KBM-7 (cell line): ENCODE measurements at regions not wholly inside any gene's neighbourhood (a gene's known extent, or its start where the extent isn't known, plus 50 kb on each side); places are given as distances from the start of the nearest gene placed in this dataset.
"Not testable (repeated sequence)": the region's sequence is repeated elsewhere in the genome, so short reads cannot be mapped to it uniquely, and the experiment has no call there.

Source experiments
- DNase-seq: peaks from one replicate; pipeline ENCODE4 v3.0.0-alpha.2; 2015
- in situ Hi-C: fragments of 300-500 bp; cut with MboI; formaldehyde crosslinking; loops from 2 replicates; pipeline ENCODE4 v1.14.3; 2020; ENCODE audit warnings: low sequenced_read_pairs, low pct_unique_long_range_greater_than_20kb, mixed read lengths

DNA sequence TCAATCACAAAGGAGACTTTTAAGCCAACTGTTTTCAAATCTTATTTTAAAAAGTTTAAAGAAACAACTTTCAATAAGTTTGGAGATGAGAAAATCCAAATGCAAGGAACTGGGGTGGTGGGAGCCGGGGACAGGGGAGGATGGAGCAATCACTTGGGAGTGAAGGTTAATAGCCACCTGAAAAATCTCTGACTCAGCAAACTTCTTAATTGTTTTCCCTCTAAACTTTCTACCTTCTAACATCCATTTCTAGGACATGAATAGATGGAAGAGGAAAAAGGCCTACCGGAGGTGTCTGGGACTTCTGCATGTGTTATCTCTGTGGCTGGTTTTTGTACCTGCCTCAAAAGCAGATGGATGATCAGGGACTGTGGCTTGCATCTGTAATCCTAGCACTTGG, 360.6 kb downstream of the OSTF1 start:
- in situ Hi-C loops, result no loop called here
- no peak for DNase-seq

DNA sequence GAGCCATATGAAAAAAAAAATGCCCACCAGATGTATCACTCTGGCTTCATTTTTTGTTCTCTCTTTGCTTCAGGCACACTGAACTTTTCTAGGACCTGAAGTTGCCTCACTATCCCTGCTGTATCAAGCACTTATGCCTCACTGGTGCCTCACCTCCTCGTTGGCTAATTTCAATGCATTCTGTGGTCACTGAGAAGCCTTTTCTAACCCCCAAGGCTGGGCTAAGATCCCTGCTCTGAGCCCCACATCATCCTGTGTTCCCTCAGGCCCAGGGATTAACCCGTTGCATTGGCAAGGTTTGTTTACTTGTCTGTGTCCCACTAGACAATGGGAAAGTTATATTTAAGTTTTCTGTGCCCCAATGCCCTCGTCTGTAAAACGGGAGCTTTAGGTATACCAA, 362.7 kb downstream of the OSTF1 start:
- no peak for DNase-seq
- in situ Hi-C loops, result no loop called here

DNA sequence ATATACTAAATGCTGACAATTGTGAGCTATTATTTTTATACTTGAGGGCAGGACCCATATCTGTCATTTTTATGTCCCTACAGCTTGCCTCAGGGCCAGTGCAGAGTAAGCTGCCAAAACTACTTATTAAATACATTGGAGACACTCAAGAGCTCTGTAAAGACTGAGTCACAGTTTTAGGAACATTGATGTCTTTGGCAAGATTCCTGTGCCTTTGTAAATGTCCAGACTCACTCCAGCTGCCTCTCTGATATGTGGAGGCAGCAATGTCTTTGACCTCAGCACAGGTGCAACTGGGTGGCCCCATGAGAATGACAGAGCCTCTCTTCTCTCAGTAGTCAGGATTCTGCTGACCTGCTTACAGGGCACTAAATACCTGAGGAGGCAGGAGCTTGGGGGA, 363.2 kb downstream of the OSTF1 start:
- in situ Hi-C loops, result no loop called here
- DNase-seq, result no peak

DNA sequence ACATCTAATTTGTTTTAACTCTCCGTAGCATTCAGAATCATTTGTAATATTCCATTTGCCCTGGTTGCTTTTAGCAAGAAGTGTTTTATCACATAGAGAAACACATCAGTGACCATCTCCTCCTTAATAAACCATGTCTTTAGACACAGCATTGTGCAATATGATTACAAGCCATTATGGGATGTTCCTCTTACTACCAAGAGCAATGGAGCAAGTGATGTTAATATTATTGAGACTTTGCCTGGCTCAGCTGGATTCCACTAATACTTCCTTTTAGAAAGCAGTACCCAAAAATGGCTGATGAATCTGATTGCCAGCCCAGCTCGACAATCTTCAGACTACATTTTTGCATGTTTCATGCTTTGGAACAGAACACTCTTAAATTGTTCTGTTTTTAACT, 364.2 kb downstream of the OSTF1 start:
- no peak for DNase-seq
- in situ Hi-C loops, result no loop called here

DNA sequence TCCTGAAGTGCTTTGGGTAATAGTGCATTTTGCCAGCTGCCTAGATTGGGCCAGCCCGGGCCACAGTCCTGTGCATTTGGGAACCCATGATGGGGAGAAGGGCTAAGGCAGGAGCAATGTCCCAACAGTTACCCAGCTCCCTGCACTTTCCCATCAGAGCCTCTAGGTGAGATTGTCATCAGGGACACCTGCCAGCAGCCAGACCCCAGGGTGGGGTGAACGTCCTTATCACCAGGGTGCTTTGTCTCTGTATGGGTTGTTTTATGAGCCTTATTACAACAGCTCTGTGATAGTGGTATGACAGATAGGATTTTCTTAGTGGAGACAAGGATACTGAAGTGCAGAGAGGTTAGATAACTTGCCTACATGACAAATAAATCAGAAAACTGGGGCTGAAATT, 365.7 kb downstream of the OSTF1 start:
- no peak for DNase-seq
- in situ Hi-C loops, result no loop called here

DNA sequence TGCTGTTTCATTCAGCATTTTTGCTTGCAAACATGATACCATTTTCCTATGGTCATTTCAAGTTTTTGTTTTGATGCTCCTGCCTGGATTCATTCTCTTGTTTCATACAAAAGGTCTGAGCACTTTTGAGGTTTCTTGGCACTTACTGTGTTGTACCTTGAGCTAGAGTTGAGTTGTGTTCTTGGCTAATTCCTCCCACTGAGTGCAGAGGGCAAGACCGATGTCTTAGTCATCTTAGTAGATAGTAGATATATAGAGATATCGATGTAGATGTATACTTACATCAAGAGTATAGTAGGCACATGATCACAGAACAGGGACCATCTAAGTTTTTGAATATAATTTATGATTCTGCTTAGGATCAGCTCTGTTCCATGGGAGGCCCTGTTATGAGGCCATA, 366.6 kb downstream of the OSTF1 start:
- in situ Hi-C loops, result no loop called here
- DNase-seq, result no peak

DNA sequence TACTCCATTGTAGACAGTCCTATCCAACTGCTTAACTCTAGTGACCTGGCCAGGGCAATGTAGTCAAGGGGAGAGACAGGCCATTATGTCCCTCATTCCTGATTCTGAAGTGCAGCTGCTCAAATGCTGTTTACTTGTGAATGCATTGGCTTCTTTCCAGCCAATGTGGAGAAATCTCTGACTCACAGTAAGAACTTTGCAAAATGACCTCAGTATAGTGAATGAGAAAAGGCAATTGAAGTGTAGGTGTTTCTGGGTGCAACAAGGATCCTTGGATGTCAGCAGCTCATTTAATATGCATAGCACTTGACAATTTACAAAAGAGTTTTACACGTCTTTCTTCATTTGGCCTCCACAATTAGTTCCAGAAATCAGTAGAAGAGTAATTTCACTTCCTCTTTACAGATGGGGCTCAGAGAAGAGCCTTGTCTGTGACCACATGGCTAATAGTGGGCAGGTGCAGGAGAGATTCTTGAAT, 367.2 kb downstream of the OSTF1 start:
- DNase-seq, result no peak
- in situ Hi-C loops, result no loop called here

DNA sequence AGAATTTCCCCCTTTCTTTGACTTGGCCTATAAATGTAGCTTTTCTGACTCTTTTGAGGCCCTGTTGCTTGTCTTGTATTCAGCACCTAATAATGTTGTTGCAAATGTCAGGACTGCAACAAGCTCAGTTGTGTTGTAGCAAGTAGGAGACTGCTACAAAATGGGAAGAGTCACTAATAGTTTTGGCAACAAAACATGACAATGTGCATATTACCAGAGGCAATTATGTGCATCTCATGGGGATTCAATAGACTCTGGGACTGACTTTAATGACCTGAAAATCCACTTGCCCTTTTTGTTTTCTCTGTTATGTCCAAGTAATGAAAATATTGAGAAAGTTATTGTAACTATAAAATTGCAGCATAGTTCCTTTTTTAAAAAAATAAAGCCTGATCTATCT, 368.4 kb downstream of the OSTF1 start:
- in situ Hi-C loops, result no loop called here
- no peak for DNase-seq

DNA sequence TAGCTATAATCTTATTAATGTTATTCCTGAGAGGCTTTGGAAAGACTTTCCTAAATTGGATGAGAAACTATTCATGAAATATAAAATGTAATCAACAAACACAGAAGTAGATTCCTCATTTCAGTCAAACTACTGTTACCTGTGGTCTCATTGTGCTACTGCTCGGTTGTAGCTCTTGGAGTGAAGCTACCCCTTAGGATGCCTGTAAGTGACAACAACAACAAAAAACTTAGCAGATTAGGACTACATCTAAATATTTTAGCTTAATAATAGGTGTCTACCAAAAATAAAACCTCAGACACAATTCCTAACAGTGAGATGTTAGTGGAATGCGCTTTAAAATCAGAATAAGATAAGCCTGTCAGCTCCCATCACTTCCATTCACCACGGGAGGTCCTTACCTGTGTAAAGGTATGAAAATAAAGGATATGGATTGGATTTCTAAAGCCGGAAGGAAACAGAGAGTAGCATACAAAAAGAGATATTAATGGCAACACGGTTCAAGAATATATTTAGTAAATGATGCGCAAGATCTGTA, 369.2 kb downstream of the OSTF1 start:
- DNase-seq, result no peak
- in situ Hi-C loops, result no loop called here

DNA sequence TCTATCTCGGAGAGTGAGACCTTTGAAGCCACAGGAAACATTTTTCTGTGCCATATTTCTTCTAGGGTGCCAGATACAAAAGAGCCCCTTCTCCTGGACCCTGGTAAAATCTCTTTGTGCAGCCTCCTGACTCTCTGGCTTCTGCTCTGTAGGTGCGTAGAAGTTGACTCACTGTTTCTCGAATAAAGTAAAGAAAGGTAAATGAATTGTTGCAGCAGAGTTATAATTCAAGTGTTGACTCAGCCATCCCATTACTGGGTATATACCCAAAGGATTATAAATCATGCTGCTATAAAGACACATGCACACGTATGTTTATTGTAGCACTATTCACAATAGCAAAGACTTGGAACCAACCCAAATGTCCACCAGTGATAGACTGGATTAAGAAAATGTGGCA, 371.0 kb downstream of the OSTF1 start:
- in situ Hi-C loops, DNase-seq: not testable (repeated sequence)

DNA sequence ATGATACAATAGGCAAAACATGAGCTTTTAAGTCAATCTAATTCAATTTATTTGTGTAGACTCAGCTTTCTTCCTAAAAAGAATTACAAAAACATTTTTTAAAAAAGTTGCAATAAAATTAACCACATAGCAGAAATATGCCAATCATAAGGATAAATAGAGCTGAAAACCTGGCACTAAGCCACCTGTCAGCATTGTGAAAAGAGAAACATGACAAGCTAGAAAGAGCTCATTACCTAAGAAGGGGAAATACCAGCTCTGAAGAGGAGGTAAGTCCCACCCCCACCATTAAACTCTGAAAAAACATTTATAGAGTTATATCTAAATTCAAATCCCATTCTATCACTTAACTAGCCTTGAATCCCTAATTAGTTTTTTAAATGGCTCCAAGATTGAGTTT, 372.9 kb downstream of the OSTF1 start:
- DNase-seq, result no peak
- in situ Hi-C loops, result no loop called here

DNA sequence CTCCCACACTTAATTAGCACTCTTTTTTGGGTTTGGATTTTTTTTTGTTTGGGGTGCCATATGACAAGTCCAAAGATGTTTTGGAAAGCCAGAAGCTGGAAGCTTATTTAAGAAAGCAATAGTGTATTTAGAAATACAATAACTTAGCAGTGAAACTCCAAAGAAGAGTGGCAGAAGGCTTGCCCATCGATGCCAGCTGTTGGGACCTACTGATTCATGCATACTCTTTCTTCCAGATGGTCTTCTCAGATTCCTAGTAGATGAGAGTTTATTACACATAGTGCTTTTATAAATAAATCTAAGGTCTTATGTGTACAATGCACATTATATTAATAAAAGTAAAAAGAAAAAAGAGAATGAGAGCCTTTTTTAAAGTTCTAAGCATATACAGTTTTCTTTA, 374.6 kb downstream of the OSTF1 start:
- in situ Hi-C loops, result no loop called here
- no peak for DNase-seq

DNA sequence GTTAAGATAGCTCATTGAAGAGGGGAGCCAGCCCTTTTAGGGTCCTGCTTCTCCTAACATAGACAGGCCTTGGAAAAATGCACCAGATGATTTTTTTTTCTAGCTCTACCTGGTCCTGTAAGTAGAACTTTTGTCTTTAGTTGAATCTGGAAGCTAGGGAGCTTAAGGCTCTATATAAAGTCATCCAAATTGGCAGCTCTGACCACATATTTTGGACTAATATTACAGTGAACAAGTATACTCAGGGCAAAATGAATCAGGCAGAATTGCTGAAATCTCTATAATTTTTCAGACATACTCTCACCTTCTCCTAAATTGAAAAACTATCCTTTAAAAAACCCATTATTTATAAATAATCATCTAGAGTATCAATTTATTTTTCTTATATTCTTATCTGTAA, 375.6 kb downstream of the OSTF1 start:
- in situ Hi-C loops, result no loop called here
- DNase-seq, result no peak

DNA sequence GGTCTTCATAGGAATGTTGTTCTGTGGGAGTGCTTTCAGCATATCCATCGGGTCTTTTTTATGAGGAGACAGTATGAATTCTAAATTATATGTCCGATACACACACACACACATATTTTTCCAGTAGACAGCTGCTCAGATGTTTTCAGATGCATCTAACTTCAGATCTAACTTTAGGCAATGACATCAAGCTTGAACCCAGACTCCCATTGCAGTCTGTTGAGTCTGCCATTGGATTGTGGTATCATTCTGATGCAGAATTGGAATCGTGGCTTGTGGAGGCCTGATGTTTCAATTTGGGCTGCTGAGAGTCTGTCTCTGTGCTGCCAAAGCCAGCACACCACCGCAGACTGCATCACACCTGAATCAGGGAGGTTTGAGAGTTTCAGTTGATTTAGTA, 376.4 kb downstream of the OSTF1 start:
- in situ Hi-C loops, result no loop called here
- no peak for DNase-seq

DNA sequence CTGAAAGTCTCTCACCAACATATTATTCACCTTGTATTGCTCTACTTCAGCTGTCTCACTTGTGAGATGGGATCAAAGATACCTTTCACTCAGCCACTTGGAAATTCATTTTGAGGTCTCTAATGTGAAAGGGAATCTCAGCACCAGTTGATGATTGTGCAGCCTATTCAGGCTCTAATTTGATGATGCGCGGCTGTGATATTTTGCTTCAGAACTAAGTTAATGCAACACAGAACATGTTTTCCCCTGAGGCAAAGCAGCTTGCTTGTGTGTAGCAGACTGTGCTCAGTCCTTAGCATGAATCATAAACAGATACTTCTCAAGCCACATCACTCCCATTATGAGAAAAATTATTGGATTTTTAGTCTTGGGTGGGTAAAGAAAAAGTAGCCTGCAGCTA, 378.8 kb downstream of the OSTF1 start:
- no peak for DNase-seq
- in situ Hi-C loops, result no loop called here

DNA sequence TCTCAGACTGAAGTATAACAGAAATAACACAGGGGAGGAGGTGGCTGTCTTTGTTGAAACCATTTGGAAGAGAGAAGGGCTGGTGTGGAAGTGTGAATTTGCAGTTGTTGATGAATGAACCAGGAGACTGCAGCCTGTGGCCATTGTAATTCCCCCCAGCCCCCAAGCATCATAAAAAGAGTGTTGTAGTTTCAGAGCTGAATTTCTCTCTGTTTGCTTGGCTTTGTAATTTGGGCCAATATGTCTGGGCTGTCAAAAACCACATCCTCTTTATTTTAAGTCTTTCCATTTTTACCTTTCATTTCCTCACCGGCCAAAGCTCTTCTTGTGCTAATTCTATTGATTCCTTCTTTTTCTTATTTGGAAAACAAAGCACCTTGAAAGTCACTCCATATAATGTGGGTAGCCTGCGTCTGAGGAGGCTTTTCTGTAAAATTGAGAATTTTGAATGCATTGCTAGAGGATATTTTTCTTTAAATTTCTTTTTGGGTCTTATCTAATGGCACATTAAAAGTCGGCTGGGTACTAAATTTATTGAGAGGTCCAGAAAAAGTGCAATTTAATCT, 383.3 kb downstream of the OSTF1 start:
- no peak for DNase-seq
- in situ Hi-C loops, result no loop called here

DNA sequence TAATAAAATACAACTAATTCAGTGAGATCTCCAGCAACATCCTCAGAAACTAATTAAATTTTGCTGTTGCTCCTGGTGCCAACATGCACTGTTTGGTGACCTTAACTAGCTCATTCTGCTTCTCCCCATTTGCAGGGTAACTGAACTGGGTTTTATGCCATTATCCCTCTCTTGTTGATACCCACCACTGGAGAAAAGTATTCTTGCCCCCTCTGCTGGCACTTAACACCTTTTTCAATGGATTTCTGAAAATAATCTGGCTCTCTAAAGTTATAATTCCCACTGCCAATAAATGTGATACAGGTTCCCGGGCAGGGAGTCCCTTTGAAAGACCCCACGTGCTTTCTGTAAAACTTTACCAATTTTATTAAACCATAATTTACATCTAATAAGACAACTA, 394.3 kb downstream of the OSTF1 start:
- DNase-seq, result no peak
- in situ Hi-C loops, result no loop called here

DNA sequence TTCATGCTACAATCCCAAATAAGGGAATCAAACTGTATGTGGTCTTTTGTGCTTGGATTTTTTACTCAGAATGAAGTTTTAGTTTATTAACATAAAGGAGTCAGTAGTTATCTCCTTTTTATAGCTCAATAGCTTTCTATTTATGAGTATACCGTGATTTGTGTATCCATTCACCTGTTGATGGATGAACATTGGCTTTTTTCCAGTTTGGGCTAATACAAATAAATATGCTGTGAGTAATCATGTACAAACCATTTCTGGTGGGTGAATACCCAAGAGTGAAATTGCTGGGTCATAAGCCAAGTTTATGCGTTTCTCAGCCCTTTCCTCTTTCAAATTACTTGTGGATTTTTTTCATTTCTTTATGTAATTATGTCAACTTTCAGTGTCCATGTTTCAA, 395.3 kb downstream of the OSTF1 start:
- in situ Hi-C loops, result no loop called here
- DNase-seq, result no peak

DNA sequence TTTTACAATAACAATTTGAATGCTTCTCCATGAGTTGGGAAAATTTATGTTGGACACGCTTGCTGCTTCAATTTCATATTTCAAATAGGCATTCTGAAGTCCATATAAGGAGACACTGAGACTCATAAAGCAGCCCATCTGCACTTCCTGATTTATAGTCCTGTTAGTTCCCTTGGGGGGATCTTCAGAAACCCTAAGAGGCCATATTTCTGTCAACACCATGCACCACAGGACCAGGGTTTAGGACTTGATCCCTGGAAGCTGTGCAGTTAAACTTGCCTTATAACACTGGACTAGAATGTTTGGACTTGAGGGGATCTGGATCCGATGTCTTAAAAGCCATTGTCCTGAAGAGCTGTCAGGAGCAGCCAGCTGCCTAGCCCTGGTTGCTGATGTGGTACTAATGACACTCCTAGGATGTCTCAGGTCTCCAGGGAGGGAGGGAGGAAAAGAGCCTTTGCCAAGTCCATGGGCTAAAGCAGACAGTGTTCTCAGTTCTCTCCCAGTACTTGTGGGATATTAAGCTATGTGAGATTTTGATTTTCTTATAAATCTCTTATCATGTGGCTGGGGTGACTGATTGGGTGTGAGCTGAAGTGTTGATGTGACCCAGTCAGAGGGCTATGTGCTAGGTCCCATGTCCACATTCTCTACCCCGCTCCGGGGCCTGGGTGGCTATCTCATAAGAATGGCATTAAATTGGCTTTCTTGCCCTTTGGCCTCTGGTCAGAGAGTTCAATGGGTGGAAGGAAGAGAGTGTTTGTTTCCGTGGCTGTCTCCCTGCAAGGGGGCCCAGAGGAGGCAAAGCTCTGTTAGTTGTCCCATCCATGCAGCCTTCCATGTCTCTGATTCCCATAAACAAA, 399.8 kb downstream of the OSTF1 start:
- in situ Hi-C loops, result no loop called here
- no peak for DNase-seq

DNA sequence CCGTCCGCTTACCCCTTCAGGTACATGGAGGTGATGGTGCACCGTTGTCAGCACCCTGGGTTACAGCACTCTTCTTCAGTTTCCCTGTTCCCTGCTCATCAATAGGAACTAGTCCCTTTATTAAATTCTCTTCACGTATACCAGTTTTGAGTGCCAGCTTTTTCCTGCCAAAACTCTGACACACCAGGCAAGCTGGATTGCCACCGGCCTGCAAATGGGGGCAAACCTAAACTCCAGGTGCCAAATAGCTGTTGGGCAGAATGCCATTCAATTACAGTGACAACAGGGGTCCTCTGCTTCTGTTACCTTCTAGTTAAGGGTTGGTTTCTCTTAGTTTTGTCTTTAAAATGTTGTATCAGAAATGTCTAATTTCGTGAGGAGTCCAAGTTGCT, 400.4 kb downstream of the OSTF1 start:
- DNase-seq, result no peak
- in situ Hi-C loops, result no loop called here

DNA sequence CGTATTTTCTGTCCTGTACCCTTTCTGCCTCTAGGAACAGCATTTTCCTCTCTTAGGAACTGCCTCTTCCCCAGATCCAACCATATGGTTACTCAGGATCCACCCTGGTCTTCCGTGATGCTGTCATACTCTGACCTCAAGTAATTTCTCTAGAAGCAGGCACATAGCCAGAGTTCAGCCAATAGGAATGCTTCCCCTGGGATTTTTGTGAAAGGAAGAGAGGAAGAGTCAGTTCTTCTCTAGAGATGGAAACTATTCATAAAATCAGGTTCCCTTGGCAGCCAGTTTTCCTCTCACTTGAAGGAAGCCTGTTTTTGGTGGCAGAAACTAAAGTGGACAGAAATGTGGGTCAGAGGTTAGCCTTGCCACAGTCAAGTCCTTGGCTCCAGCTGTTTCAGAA, 400.1 kb upstream of the PCSK5 start:
- in situ Hi-C loops, result no loop called here
- DNase-seq, result no peak
